ENCODE measurements at regions not wholly inside any gene's neighbourhood (a gene's known extent, or its start where the extent isn't known, plus 50 kb on each side); places are given as distances from the start of the nearest gene placed in this dataset.

DNA sequence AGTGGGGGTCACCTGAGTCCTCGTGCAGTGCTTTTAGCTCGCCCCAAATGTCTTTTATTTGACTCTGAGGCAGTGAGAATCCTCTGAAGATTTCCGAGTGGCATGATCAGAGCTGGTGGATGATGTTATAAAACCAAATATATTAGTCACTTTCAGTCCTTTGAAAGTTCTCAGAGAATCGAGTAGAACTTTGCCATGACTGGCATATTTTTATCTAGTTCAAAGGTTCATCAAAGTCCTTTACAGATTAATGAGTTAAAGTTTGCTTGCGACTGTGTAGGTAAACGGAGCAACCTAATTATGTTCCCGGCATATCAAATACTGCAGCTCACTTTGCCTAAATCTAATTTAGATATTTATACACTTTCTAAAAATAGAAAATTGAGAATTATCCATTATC lies 498.5 kb upstream of the NOX3 start:
- no peak overlapping the region for H3K4me2 ChIP-seq
- peaks cover 10% of the 10 kb centered on the region; the same call in 1 of the 2 replicates for H3K9me2 ChIP-seq (ENCODE audit: insufficient read depth)
- H4K20me1 ChIP-seq (replicated peaks; ENCODE audit: insufficient read depth), result no peaks in the 10 kb centered on the region
- H3K4me1 ChIP-seq (ENCODE audit: insufficient read depth), result peaks cover 23% of the 10 kb centered on the region
- DNase-seq (ENCODE audit: low spot score) (no peak), ATAC-seq (no peak)
- Mint-ChIP-seq H3K27me3 (ENCODE audit: insufficient read depth, low read depth, poor library complexity) (peaks cover 5% of the 10 kb centered on the region), H3K4me3 (no peak overlapping the region), H3K9me3 (peaks cover 8% of the 10 kb centered on the region; the same call in 2 of the 3 replicates), H3K27ac (peak overlapping the region; percentile 77), H3K36me3 (ENCODE audit: low read depth) (peaks cover 13% of the 10 kb centered on the region), H3K4me1 (peaks cover 38% of the 10 kb centered on the region)
- no peaks in the 10 kb centered on the region for H3K27me3 ChIP-seq (ENCODE audit: insufficient read depth)
- H3K36me3 ChIP-seq (ENCODE audit: insufficient read depth), result no peaks in the 10 kb centered on the region
- H3K27ac ChIP-seq (ENCODE audit: low read depth), result peak overlapping the region; percentile 69; the same call in 1 of the 2 replicates
- no peak overlapping the region for H3K4me3 ChIP-seq
- no peaks in the 10 kb centered on the region for H3K79me2 ChIP-seq (replicated peaks; ENCODE audit: insufficient read depth)
- TF ChIP-seq ZNF331 (CRISPR knock-in tag; IDR thresholded peaks at IDR 0.05; ENCODE audit: low read depth), result no peak
- TF ChIP-seq, protein P1, sequence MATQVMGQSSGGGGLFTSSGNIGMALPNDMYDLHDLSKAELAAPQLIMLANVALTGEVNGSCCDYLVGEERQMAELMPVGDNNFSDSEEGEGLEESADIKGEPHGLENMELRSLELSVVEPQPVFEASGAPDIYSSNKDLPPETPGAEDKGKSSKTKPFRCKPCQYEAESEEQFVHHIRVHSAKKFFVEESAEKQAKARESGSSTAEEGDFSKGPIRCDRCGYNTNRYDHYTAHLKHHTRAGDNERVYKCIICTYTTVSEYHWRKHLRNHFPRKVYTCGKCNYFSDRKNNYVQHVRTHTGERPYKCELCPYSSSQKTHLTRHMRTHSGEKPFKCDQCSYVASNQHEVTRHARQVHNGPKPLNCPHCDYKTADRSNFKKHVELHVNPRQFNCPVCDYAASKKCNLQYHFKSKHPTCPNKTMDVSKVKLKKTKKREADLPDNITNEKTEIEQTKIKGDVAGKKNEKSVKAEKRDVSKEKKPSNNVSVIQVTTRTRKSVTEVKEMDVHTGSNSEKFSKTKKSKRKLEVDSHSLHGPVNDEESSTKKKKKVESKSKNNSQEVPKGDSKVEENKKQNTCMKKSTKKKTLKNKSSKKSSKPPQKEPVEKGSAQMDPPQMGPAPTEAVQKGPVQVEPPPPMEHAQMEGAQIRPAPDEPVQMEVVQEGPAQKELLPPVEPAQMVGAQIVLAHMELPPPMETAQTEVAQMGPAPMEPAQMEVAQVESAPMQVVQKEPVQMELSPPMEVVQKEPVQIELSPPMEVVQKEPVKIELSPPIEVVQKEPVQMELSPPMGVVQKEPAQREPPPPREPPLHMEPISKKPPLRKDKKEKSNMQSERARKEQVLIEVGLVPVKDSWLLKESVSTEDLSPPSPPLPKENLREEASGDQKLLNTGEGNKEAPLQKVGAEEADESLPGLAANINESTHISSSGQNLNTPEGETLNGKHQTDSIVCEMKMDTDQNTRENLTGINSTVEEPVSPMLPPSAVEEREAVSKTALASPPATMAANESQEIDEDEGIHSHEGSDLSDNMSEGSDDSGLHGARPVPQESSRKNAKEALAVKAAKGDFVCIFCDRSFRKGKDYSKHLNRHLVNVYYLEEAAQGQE (IDR thresholded peaks at IDR 0.05; ENCODE audit: unreplicated experiment), result no peak
- TF ChIP-seq, protein P2, sequence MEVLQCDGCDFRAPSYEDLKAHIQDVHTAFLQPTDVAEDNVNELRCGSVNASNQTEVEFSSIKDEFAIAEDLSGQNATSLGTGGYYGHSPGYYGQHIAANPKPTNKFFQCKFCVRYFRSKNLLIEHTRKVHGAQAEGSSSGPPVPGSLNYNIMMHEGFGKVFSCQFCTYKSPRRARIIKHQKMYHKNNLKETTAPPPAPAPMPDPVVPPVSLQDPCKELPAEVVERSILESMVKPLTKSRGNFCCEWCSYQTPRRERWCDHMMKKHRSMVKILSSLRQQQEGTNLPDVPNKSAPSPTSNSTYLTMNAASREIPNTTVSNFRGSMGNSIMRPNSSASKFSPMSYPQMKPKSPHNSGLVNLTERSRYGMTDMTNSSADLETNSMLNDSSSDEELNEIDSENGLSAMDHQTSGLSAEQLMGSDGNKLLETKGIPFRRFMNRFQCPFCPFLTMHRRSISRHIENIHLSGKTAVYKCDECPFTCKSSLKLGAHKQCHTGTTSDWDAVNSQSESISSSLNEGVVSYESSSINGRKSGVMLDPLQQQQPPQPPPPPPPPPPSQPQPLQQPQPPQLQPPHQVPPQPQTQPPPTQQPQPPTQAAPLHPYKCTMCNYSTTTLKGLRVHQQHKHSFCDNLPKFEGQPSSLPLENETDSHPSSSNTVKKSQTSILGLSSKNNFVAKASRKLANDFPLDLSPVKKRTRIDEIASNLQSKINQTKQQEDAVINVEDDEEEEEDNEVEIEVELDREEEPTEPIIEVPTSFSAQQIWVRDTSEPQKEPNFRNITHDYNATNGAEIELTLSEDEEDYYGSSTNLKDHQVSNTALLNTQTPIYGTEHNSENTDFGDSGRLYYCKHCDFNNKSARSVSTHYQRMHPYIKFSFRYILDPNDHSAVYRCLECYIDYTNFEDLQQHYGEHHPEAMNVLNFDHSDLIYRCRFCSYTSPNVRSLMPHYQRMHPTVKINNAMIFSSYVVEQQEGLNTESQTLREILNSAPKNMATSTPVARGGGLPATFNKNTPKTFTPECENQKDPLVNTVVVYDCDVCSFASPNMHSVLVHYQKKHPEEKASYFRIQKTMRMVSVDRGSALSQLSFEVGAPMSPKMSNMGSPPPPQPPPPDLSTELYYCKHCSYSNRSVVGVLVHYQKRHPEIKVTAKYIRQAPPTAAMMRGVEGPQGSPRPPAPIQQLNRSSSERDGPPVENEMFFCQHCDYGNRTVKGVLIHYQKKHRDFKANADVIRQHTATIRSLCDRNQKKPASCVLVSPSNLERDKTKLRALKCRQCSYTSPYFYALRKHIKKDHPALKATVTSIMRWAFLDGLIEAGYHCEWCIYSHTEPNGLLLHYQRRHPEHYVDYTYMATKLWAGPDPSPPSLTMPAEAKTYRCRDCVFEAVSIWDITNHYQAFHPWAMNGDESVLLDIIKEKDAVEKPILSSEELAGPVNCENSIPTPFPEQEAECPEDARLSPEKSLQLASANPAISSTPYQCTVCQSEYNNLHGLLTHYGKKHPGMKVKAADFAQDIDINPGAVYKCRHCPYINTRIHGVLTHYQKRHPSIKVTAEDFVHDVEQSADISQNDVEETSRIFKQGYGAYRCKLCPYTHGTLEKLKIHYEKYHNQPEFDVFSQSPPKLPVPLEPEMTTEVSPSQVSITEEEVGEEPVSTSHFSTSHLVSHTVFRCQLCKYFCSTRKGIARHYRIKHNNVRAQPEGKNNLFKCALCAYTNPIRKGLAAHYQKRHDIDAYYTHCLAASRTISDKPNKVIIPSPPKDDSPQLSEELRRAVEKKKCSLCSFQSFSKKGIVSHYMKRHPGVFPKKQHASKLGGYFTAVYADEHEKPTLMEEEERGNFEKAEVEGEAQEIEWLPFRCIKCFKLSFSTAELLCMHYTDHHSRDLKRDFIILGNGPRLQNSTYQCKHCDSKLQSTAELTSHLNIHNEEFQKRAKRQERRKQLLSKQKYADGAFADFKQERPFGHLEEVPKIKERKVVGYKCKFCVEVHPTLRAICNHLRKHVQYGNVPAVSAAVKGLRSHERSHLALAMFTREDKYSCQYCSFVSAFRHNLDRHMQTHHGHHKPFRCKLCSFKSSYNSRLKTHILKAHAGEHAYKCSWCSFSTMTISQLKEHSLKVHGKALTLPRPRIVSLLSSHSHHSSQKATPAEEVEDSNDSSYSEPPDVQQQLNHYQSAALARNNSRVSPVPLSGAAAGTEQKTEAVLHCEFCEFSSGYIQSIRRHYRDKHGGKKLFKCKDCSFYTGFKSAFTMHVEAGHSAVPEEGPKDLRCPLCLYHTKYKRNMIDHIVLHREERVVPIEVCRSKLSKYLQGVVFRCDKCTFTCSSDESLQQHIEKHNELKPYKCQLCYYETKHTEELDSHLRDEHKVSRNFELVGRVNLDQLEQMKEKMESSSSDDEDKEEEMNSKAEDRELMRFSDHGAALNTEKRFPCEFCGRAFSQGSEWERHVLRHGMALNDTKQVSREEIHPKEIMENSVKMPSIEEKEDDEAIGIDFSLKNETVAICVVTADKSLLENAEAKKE (CRISPR knock-in tag; IDR thresholded peaks at IDR 0.05), result no peak
- no peak for TF ChIP-seq ZNF114 (CRISPR knock-in tag; IDR thresholded peaks at IDR 0.05)
- TF ChIP-seq POLR2AphosphoS5 (IDR thresholded peaks at IDR 0.05; ENCODE audit: low read depth), result no peak
- no peak for TF ChIP-seq STAT1 (IDR thresholded peaks at IDR 0.05; ENCODE audit: unreplicated experiment)
- no peak for TF ChIP-seq NANOG (IDR thresholded peaks at IDR 0.05; ENCODE audit: borderline replicate concordance)
- TF ChIP-seq CREB1 (CRISPR knock-in tag; IDR thresholded peaks at IDR 0.05; ENCODE audit: low read depth), result no peak
- TF ChIP-seq, protein P3, sequence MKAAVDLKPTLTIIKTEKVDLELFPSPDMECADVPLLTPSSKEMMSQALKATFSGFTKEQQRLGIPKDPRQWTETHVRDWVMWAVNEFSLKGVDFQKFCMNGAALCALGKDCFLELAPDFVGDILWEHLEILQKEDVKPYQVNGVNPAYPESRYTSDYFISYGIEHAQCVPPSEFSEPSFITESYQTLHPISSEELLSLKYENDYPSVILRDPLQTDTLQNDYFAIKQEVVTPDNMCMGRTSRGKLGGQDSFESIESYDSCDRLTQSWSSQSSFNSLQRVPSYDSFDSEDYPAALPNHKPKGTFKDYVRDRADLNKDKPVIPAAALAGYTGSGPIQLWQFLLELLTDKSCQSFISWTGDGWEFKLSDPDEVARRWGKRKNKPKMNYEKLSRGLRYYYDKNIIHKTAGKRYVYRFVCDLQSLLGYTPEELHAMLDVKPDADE (IDR thresholded peaks at IDR 0.05), result no peak
- TF ChIP-seq EZH2 (IDR thresholded peaks at IDR 0.05; ENCODE audit: low read depth, unreplicated experiment), result no peak
- no peak for TF ChIP-seq EZH2phosphoT487 (IDR thresholded peaks at IDR 0.05; ENCODE audit: unreplicated experiment)
- TF ChIP-seq, protein P4, sequence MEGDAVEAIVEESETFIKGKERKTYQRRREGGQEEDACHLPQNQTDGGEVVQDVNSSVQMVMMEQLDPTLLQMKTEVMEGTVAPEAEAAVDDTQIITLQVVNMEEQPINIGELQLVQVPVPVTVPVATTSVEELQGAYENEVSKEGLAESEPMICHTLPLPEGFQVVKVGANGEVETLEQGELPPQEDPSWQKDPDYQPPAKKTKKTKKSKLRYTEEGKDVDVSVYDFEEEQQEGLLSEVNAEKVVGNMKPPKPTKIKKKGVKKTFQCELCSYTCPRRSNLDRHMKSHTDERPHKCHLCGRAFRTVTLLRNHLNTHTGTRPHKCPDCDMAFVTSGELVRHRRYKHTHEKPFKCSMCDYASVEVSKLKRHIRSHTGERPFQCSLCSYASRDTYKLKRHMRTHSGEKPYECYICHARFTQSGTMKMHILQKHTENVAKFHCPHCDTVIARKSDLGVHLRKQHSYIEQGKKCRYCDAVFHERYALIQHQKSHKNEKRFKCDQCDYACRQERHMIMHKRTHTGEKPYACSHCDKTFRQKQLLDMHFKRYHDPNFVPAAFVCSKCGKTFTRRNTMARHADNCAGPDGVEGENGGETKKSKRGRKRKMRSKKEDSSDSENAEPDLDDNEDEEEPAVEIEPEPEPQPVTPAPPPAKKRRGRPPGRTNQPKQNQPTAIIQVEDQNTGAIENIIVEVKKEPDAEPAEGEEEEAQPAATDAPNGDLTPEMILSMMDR (conservative IDR thresholded peaks at IDR 0.05; ENCODE audit: low read depth in 2 of 2), result no peak
- no peak for TF ChIP-seq JUNB (IDR thresholded peaks at IDR 0.05; ENCODE audit: unreplicated experiment)
- H3F3A ChIP-seq (replicated peaks; ENCODE audit: low read depth), result 0 out of 2 replicates have a peak, but pooled peaks cover 2% of the 10 kb centered on the region
- H2AFZ ChIP-seq, result no peak overlapping the region

Measured in GM23338 (cell line).